Progenitor cell of endocrine pancreas (in vitro differentiated cells): ENCODE measurements at regions not wholly inside any gene's neighbourhood (a gene's known extent, or its start where the extent isn't known, plus 50 kb on each side); places are given as distances from the start of the nearest gene placed in this dataset.

Source experiments
- DNase-seq: peaks from one replicate; pipeline ENCODE4 v3.0.0; 2021; ENCODE audit warnings: low spot score; ENCODE audit not compliant: unreplicated experiment
- H3K27ac Mint-ChIP-seq: 2 replicates; pipeline ENCODE4 v1.8.0; 2021; ENCODE audit warnings: mild to moderate bottlenecking, moderate library complexity, mixed read lengths
- H3K27me3 Mint-ChIP-seq: 2 replicates; pipeline ENCODE4 v1.8.0; 2021; ENCODE audit warnings: mixed read lengths
- H3K36me3 Mint-ChIP-seq: 2 replicates; pipeline ENCODE4 v1.8.0; 2022; ENCODE audit warnings: mixed read lengths; ENCODE audit not compliant: insufficient read depth
- H3K4me1 Mint-ChIP-seq: 2 replicates; pipeline ENCODE4 v1.8.0; 2021; ENCODE audit warnings: low read depth, mixed read lengths
- H3K4me3 Mint-ChIP-seq: 2 replicates; pipeline ENCODE4 v1.8.0; 2021; ENCODE audit warnings: low read depth, mild to moderate bottlenecking, moderate library complexity, mixed read lengths
- H3K9me3 Mint-ChIP-seq: 2 replicates; pipeline ENCODE4 v1.8.0; 2021; ENCODE audit warnings: low read depth, mixed read lengths
- TF ChIP-seq, protein P1 (sequence below): fragments of 200-600 bp; sonication (generic); IDR thresholded peaks from one replicate; pipeline ENCODE4 v1.5.0; 2021; ENCODE audit warnings: antibody characterized with exemption, mild to moderate bottlenecking; ENCODE audit not compliant: unreplicated experiment

DNA sequence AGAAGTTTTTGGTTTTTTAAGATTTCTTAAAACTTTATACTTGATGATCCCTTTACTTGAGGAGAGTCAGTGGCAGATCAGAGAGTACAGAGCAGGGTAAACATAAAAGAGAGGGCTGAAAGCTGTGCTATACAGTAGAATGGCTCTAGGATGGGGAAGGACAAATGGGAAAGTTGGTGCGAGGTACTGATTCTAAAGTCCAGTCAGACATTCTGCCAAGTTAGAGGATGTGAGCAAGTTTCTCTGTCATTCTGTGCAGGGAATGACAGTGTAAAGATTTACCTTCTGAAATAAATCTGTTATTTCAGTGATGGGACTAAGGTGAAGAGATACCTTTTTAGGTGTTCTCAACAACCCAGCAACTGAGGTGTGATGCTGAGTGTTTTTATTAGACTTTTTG lies 100.1 kb upstream of the GBE1 start:
- Mint-ChIP-seq H3K27me3 (no peaks in the 10 kb centered on the region), H3K4me3 (no peak overlapping the region), H3K27ac (no peak overlapping the region), H3K36me3 (no peaks in the 10 kb centered on the region), H3K9me3 (no peaks in the 10 kb centered on the region), H3K4me1 (no peaks in the 10 kb centered on the region)
- TF ChIP-seq, protein P1, sequence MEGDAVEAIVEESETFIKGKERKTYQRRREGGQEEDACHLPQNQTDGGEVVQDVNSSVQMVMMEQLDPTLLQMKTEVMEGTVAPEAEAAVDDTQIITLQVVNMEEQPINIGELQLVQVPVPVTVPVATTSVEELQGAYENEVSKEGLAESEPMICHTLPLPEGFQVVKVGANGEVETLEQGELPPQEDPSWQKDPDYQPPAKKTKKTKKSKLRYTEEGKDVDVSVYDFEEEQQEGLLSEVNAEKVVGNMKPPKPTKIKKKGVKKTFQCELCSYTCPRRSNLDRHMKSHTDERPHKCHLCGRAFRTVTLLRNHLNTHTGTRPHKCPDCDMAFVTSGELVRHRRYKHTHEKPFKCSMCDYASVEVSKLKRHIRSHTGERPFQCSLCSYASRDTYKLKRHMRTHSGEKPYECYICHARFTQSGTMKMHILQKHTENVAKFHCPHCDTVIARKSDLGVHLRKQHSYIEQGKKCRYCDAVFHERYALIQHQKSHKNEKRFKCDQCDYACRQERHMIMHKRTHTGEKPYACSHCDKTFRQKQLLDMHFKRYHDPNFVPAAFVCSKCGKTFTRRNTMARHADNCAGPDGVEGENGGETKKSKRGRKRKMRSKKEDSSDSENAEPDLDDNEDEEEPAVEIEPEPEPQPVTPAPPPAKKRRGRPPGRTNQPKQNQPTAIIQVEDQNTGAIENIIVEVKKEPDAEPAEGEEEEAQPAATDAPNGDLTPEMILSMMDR: no peak
- DNase-seq: no peak

DNA sequence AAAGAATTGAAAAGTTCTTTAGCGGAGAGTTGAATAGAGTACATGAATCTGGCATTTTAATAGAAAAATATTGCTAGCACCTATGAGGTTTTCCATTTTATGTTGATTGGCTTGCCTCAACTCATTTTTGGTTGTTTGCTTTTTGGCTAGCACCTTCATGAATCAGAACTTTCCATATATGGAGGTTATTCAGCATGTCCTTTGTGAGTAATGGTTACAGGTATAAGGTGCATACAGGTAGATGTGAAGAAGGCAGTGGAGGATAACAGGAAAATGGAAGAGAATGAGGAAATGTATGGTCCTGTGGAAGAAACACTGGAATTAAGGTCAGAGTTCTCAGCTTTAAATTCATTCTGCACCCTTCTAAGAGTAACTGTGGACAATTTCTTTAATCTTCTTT lies 98.1 kb upstream of the GBE1 start:
- Mint-ChIP-seq H3K27me3 (no peaks in the 10 kb centered on the region), H3K4me1 (no peaks in the 10 kb centered on the region), H3K9me3 (no peaks in the 10 kb centered on the region), H3K4me3 (no peak overlapping the region), H3K36me3 (no peaks in the 10 kb centered on the region), H3K27ac (no peak overlapping the region)
- TF ChIP-seq, protein P1: no peak
- DNase-seq: no peak

DNA sequence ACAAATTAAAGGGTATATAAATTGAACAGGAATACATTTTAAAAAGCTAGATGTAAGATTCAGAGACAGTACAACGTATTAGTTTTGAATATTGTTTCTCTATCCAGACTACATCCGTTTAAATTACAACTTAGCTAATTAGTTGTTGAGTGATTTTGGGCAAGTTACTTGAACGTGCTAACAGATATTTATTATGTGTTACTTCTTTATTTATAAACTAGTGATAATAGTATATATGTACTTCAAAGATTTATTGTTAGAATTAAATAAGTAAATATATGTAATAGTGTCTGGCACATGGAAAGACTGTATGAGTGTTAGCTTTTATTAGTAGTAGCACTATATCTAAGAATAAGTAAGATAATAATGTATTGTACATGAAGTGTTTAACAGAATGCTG lies 92.0 kb upstream of the GBE1 start:
- DNase-seq: no peak
- Mint-ChIP-seq H3K9me3 (no peaks in the 10 kb centered on the region), H3K4me1 (no peaks in the 10 kb centered on the region), H3K36me3 (no peaks in the 10 kb centered on the region), H3K27ac (no peak overlapping the region), H3K4me3 (no peak overlapping the region), H3K27me3 (no peaks in the 10 kb centered on the region)
- TF ChIP-seq, protein P1: no peak

DNA sequence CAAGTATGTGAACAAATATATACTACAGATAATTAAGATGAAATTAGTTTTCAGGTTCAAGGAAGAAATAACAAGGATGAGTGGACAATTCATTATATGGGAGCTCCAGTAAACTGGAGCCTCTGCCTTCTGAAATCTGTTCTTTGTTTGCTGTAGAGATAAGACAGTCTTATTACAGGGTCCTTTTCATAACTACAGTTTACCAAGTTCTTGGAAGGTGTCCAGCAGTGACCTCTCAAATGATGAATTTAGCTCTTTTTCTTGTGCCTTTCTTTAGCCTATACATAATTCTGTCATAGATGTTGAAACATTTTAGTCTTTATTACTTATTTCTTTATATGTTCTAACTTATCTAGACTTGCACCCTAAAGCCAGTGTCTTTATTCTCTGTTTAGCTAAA lies 89.7 kb upstream of the GBE1 start:
- no peaks in the 10 kb centered on the region for H3K27me3 Mint-ChIP-seq
- no peak overlapping the region for H3K27ac Mint-ChIP-seq
- H3K36me3 Mint-ChIP-seq: no peaks in the 10 kb centered on the region
- H3K4me3 Mint-ChIP-seq: no peak overlapping the region
- H3K9me3 Mint-ChIP-seq: no peaks in the 10 kb centered on the region
- TF ChIP-seq, protein P1: no peak
- no peaks in the 10 kb centered on the region for H3K4me1 Mint-ChIP-seq
- no peak for DNase-seq

DNA sequence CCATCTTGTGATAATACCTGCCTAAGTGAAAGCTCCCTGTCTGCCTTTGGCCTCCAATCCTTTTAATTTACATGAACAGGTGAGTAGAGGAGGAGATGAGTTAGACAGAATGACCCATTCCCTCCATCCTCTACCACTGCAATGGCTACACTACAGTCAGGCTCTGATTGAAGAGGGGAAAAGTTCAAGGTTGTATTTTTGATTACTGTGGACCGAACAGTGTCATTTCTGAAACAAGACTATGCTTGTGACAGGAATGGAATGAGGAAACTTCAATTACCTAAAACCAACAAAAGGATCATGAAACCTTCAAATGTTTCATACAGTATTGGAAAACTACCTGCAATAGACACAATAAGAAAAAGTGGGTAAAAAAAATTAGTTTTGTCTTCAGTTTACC lies 85.5 kb upstream of the GBE1 start:
- TF ChIP-seq, protein P1: no peak
- Mint-ChIP-seq H3K4me3 (no peak overlapping the region), H3K27me3 (no peaks in the 10 kb centered on the region), H3K36me3 (no peaks in the 10 kb centered on the region), H3K4me1 (peaks cover 5% of the 10 kb centered on the region), H3K9me3 (no peaks in the 10 kb centered on the region), H3K27ac (no peak overlapping the region)
- no peak for DNase-seq
